ENCODE measurements at regions not wholly inside any gene's neighbourhood (a gene's known extent, or its start where the extent isn't known, plus 50 kb on each side); places are given as distances from the start of the nearest gene placed in this dataset.
"Not testable (repeated sequence)": the region's sequence is repeated elsewhere in the genome, so short reads cannot be mapped to it uniquely, and the experiment has no call there.

GRCh38 chr20:25813511-25813910, 116.9 kb upstream of the ZNF337 start:
- TF ChIP-seq CTCF (IDR thresholded peaks at IDR 0.05; ENCODE audit: low read depth, low read length); POLR2A (IDR thresholded peaks at IDR 0.05; ENCODE audit: extremely low read depth, insufficient read length); MYC (IDR thresholded peaks at IDR 0.05; ENCODE audit: low read depth, low read length): not testable (repeated sequence)
